ENCODE measurements at regions not wholly inside any gene's neighbourhood (a gene's known extent, or its start where the extent isn't known, plus 50 kb on each side); places are given as distances from the start of the nearest gene placed in this dataset.

GRCh38 chr12:74900232-74900631 is 309.4 kb downstream of the KCNC2 start:
- TF ChIP-seq, protein P1, sequence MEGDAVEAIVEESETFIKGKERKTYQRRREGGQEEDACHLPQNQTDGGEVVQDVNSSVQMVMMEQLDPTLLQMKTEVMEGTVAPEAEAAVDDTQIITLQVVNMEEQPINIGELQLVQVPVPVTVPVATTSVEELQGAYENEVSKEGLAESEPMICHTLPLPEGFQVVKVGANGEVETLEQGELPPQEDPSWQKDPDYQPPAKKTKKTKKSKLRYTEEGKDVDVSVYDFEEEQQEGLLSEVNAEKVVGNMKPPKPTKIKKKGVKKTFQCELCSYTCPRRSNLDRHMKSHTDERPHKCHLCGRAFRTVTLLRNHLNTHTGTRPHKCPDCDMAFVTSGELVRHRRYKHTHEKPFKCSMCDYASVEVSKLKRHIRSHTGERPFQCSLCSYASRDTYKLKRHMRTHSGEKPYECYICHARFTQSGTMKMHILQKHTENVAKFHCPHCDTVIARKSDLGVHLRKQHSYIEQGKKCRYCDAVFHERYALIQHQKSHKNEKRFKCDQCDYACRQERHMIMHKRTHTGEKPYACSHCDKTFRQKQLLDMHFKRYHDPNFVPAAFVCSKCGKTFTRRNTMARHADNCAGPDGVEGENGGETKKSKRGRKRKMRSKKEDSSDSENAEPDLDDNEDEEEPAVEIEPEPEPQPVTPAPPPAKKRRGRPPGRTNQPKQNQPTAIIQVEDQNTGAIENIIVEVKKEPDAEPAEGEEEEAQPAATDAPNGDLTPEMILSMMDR (IDR thresholded peaks at IDR 0.05): no peak
- TF ChIP-seq POLR2A (IDR thresholded peaks at IDR 0.05): no peak

Data from testis (tissue), 2 donors.